ENCODE measurements at regions not wholly inside any gene's neighbourhood (a gene's known extent, or its start where the extent isn't known, plus 50 kb on each side); places are given as distances from the start of the nearest gene placed in this dataset.

DNA sequence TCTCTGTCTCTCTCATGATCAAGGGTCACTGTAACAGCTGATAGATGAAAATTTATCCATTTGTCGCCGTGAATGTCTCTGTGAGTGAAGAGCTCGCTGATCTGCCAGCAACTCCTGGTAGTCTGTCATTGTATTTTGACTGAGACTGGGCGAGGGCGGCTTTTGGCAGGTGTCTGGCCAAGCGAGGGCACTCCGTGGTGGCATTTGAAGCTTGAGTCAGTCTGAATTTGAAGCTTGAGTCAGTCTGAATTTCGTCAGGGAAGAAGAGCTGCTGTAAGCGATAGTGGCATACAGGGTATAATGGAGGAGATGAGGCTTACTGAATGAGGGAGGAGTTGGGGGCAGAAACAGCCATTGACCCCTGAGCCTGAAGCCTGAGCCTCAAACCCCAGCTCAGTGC, 56.8 kb upstream of the FAM181A start:
- ChIA-PET POLR2A (no interaction called here), CTCF (no interaction called here)

DNA sequence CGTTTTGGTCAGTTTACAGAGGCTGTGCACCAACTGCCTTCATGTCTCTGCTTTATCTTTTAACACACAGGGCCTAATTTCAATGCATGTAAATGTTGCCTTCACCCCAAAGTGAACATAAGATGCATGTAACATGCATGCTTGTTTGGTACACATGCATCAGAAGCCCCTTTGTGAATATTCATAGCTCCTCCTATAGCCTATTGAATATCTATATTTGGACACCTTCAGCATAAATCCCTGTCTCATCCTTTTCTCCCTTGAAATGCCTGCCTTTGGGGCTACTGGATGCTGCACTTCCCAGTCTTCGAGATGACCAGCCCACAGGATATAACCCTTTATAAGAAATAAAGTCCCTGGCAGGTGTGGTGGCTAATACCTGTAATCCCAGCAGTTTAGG, 57.7 kb upstream of the FAM181A start:
- CTCF ChIA-PET: no interaction called here
- POLR2A ChIA-PET: no interaction called here

DNA sequence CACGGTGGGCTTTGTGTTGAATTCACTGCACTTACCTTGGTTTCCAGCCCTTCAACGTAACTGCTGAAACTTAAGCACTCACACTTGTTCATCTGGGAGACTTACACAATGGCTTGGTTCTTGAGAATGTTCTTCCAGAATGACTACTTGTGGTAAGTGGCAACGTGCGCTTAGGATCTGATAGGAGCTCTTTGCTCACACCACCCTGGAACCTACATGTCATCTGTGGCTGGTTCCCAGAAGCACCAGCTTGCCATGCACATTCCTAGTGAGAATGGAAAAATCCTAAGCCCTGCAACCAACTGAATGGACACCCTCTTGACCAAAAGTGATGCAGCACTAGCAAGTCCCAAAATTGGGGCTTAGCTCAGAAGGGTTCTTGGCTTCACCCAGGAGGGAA, 59.0 kb upstream of the FAM181A start:
- ChIA-PET POLR2A (no interaction called here), CTCF (no interaction called here)

DNA sequence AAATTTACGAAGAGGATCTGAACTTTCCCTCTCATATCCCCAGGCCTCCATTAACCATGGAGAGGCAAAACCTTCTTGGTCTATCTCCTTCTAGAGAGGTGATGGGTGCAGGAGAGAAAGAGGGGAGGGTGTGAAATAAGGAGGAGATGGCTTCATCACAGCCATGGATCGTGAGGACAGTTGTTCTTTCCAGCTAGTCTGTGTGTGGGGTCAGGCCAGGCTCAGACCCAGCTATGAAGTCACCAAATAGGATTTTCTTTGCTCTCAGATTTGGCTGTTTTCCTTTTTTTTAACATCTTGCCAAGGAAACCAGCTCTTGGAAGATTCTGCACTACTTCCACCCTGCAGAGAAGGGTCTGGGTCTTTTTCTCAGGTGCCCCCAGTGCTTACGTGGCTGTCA, 64.9 kb upstream of the FAM181A start:
- POLR2A ChIA-PET: no interaction called here
- CTCF ChIA-PET: no interaction called here

DNA sequence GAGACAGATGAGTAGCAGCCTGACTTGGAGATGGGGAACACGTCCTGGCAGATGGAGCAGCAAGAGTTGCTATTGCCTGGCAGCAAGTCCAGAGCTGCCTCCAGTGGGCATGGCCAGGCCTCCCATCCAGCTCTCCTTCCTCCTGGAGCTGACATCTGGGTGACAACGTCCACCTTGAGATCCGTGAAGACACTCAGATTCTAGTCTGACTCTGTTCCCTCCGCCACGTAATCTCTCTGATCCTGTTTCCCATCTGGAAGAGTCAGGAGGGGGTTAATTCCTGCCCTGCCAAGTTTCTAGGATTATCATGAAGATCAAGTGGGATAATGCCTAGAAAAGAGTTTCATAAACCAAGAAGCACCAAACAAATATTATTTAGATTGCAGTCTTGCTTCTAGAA, 65.3 kb upstream of the FAM181A start:
- ChIA-PET POLR2A (no interaction called here), CTCF (no interaction called here)

DNA sequence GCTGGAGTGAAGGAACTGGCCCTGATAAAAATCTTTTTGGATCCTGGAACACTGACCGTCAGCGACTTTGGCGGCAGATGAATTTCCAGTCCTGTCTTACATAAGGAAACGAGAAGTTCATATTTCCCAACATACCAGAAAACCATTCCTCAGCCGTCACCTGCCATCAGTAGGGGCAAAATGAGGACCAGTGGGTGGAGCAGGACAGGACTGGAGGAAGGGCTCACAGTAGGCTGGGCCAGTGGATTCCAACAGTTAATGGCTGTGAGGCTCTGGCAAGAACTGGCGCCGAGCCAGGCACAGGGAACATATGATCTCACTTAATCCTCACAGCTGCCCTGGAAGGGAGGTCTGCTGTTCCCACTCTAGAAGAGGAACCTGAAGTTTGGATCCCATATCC, 67.2 kb upstream of the FAM181A start:
- ChIA-PET POLR2A (no interaction called here), CTCF (no interaction called here)

DNA sequence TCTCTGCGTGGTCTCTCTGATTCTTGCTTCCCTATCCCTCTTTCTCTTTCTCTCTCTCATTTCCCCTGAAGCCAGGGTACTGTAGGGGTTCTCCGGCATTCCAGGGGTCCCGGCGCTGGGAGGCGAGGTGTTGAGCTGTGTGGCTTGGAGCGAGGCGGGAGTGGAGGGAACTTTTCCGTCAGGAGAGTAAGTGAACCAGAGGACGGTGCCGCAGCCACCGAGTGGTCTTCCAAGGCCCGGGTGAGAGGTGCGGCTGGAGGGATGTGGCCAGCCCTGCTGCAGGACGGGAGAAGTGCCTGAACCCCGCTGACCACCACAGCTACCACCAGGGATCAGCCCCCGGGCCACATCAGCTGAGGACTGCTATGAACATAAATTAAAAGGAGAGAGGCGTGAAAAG, 68.2 kb upstream of the FAM181A start:
- ChIA-PET POLR2A (no interaction called here), CTCF (no interaction called here)

DNA sequence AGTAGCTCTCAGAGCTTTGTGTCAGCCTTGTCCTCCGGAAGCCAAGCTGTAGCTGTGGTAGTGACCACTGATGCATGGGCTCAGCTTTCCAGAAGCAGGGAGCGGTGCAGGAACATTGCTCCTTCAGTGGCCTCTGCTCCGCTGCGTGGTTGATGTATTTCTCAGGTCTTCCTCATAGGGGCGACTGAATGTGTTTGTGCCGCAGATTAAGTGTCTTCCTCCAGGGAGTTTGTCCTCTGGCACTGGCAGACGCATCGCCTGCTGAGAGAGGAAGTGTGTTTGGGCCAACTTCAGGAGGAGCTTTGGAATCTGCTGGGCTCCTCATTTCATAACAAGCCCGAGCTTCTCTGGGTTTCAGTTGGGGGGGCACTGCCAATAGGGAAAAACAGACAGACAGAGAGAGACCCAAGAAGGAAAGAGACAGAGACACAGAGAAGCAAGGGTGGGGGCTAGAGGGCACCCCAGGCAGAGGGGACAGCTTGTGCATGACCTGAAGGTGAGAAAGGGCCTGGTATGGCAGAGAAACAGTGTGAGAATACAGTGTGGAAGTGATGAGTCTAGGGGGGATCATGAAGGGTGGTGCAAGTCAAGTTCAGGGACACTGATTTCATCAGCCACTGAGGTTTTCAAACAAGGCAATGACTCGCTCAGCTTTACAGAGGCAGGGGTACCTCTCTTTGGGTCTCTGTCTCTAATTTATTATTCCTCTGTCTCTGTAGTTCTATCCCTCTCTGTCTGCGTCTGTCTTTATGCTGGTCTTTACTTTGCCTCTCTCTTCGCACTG, 69.4 kb upstream of the PRIMA1 start:
- CTCF ChIA-PET: interaction anchor here (0.7 kb wide), 1 partner anchor 338 kb away, joined by 3 read pairs; no protein-coding TSS in a partner anchor
- POLR2A ChIA-PET: no interaction called here

DNA sequence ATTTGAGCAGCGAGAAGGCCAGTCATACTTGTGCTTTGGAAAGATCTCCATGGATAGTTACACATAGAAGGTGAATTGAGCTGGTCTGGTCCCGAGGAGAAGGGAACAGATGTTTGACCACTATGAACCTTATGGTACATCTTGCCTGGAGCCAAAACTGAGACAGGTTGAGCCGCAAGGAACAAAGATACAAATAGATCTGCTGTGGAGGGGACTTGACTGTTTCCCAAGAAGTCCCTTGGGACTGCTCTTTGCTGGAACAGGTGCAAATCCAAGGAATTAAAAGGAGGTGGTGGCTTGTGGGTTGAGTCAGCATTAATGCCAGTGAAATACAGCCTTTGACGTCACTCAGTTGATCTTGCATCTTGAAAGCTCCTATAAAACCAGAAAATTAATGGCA, 68.8 kb upstream of the PRIMA1 start:
- ChIA-PET CTCF (no interaction called here), POLR2A (no interaction called here)

DNA sequence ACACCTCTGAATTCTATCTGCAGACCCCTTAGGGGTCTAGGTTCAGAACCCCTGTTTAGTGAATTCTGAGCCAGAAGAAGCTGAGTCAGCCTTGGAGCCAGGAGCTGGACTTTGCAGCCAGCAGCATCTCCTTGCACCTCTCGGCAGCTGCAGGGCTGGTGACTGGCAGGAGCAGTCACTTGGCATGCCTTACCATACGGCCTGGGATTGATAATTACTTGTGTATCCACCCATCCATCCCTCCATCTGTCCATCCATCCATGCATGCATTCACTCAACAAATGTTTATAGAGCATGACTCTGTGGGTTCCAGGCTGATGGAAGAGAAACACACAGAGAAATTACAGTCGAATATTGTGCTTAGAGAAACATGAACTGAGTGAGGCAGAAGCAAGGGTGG, 67.5 kb upstream of the PRIMA1 start:
- ChIA-PET CTCF (no interaction called here), POLR2A (no interaction called here)

DNA sequence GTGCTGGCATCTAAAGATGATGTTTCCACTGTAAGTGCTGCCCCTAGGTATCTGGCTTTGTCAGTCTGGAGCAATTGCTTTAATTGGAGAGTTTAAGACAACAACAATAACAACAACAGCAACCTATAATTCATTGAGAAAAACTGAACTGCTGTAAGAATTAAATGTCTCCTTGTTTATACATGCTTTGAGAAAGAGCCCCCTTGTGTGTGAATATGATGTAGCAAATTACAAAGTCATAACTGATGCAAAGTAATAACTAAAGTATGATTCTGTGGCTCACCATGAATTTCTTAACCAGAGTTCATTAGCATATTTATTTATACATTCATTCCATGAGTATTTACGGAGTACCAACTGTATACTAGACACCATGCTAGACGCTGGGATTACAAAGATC, 59.2 kb upstream of the PRIMA1 start:
- ChIA-PET CTCF (no interaction called here), POLR2A (no interaction called here)

DNA sequence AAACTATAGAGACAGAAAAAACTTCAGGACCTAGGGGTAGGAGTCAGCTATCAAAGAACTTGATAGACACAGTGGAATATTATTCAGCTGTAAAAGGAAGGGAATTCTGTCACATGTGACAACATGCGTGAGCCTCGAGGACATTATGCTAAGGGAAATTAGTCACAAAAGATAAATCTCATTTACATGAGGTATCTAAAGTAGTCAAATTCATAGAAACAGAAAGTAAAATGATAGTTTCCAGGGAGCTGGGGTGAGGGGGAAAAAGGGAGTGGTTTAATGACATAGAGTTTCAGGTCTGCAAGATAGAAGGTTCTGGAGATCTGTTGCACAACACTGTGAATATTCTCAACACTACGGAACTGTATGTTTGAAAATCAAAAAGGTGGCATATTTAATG, 50.0 kb upstream of the PRIMA1 start:
- ChIA-PET POLR2A (no interaction called here), CTCF (no interaction called here)

Data from activated CD8-positive, alpha-beta memory T cell treated with anti-CD3 and anti-CD28 coated beads for 36 hours (primary cell).